B cell (primary cell): ENCODE measurements at regions not wholly inside any gene's neighbourhood (a gene's known extent, or its start where the extent isn't known, plus 50 kb on each side); places are given as distances from the start of the nearest gene placed in this dataset.

Experiments
- CTCF ChIP-seq: fragments of 200-600 bp; IDR thresholded peaks from one replicate; pipeline ENCODE4 v1.8.0; 2022; ENCODE audit warnings: antibody characterized with exemption, mild to moderate bottlenecking
- EZH2 ChIP-seq: IDR thresholded peaks from 2 replicates; pipeline ENCODE4 v1.6.1; 2012; ENCODE audit warnings: borderline replicate concordance, low read depth, mild to moderate bottlenecking, moderate library complexity, low read length; ENCODE audit not compliant: insufficient read depth, poor library complexity, severe bottlenecking

GRCh38 chr4:100095729-100096595 lies 94.3 kb downstream of the DDIT4L start:
- TF ChIP-seq CTCF (peak; percentile 80), EZH2 (no peak)
